Stimulated activated naive CD8-positive, alpha-beta T cell treated with anti-CD3 and anti-CD28 coated beads, Interleukin-15, Interleukin-2, amounts not matched to agents 100 ng/mL and 50 ng/mL, for 24 hours (primary cell): ENCODE measurements at regions not wholly inside any gene's neighbourhood (a gene's known extent, or its start where the extent isn't known, plus 50 kb on each side); places are given as distances from the start of the nearest gene placed in this dataset.
"Not testable (repeated sequence)": the region's sequence is repeated elsewhere in the genome, so short reads cannot be mapped to it uniquely, and the experiment has no call there.

ENCODE experiments used
- H3K27ac Mint-ChIP-seq: one replicate; pipeline ENCODE4 v1.8.0; 2021; ENCODE audit warnings: mild to moderate bottlenecking, mixed read lengths
- H3K27me3 Mint-ChIP-seq: one replicate; pipeline ENCODE4 v1.8.0; 2021; ENCODE audit warnings: mixed read lengths
- H3K36me3 Mint-ChIP-seq: one replicate; pipeline ENCODE4 v1.8.0; 2021; ENCODE audit warnings: low read depth, mixed read lengths
- H3K4me1 Mint-ChIP-seq: one replicate; pipeline ENCODE4 v1.8.0; 2021; ENCODE audit warnings: low read depth, mixed read lengths
- H3K4me3 Mint-ChIP-seq: one replicate; pipeline ENCODE4 v1.8.0; 2021; ENCODE audit warnings: mild to moderate bottlenecking, mixed read lengths
- H3K9me3 Mint-ChIP-seq: one replicate; pipeline ENCODE4 v1.8.0; 2021; ENCODE audit warnings: mixed read lengths

GRCh38 chr21:9811223-9812004 is 710.0 kb upstream of the TPTE start:
- H3K4me1 Mint-ChIP-seq, H3K36me3 Mint-ChIP-seq, H3K9me3 Mint-ChIP-seq, H3K27ac Mint-ChIP-seq, H3K27me3 Mint-ChIP-seq, H3K4me3 Mint-ChIP-seq: not testable (repeated sequence)

- H3K4me3 Mint-ChIP-seq, H3K4me1 Mint-ChIP-seq, H3K9me3 Mint-ChIP-seq, H3K36me3 Mint-ChIP-seq, H3K27me3 Mint-ChIP-seq, H3K27ac Mint-ChIP-seq: not testable (repeated sequence)
Observed at GRCh38 chr21:9812507-9812906, 708.9 kb upstream of the TPTE start.

GRCh38 chr21:9813894-9814814 is 707.2 kb upstream of the TPTE start:
- H3K36me3 Mint-ChIP-seq, H3K4me1 Mint-ChIP-seq, H3K27me3 Mint-ChIP-seq, H3K27ac Mint-ChIP-seq, H3K4me3 Mint-ChIP-seq, H3K9me3 Mint-ChIP-seq: not testable (repeated sequence)

- not testable (repeated sequence) for H3K36me3 Mint-ChIP-seq, H3K27ac Mint-ChIP-seq
Observed at GRCh38 chr21:9815181-9815789, 706.1 kb upstream of the TPTE start.

GRCh38 chr21:9816734-9817334 is 704.5 kb upstream of the TPTE start:
- not testable (repeated sequence) for H3K36me3 Mint-ChIP-seq, H3K27ac Mint-ChIP-seq, H3K9me3 Mint-ChIP-seq, H3K4me1 Mint-ChIP-seq, H3K27me3 Mint-ChIP-seq, H3K4me3 Mint-ChIP-seq

More at GRCh38 chr21:9815181-9815789, 706.1 kb upstream of the TPTE start:
- H3K4me3 Mint-ChIP-seq, H3K9me3 Mint-ChIP-seq, H3K27me3 Mint-ChIP-seq, H3K4me1 Mint-ChIP-seq: not testable (repeated sequence)

- not testable (repeated sequence) for H3K4me3 Mint-ChIP-seq, H3K4me1 Mint-ChIP-seq, H3K27me3 Mint-ChIP-seq, H3K27ac Mint-ChIP-seq, H3K9me3 Mint-ChIP-seq, H3K36me3 Mint-ChIP-seq
Observed at GRCh38 chr21:9817841-9818441, 703.4 kb upstream of the TPTE start.

- H3K36me3 Mint-ChIP-seq, H3K27ac Mint-ChIP-seq, H3K4me1 Mint-ChIP-seq, H3K4me3 Mint-ChIP-seq, H3K27me3 Mint-ChIP-seq, H3K9me3 Mint-ChIP-seq: not testable (repeated sequence)
Observed at GRCh38 chr21:9819549-9820192, 701.7 kb upstream of the TPTE start.

GRCh38 chr21:9820579-9820978 is 700.8 kb upstream of the TPTE start:
- H3K36me3 Mint-ChIP-seq, H3K9me3 Mint-ChIP-seq, H3K27ac Mint-ChIP-seq, H3K4me3 Mint-ChIP-seq, H3K4me1 Mint-ChIP-seq, H3K27me3 Mint-ChIP-seq: not testable (repeated sequence)

- H3K4me3 Mint-ChIP-seq, H3K9me3 Mint-ChIP-seq: not testable (repeated sequence)
Observed at GRCh38 chr21:9821472-9821871, 699.9 kb upstream of the TPTE start.

GRCh38 chr21:9822093-9822820 is 699.1 kb upstream of the TPTE start:
- H3K27me3 Mint-ChIP-seq, H3K36me3 Mint-ChIP-seq, H3K9me3 Mint-ChIP-seq, H3K27ac Mint-ChIP-seq, H3K4me3 Mint-ChIP-seq, H3K4me1 Mint-ChIP-seq: not testable (repeated sequence)

More at GRCh38 chr21:9821472-9821871, 699.9 kb upstream of the TPTE start:
- H3K27ac Mint-ChIP-seq, H3K4me1 Mint-ChIP-seq, H3K36me3 Mint-ChIP-seq, H3K27me3 Mint-ChIP-seq: not testable (repeated sequence)

GRCh38 chr21:9823197-9824157 is 697.9 kb upstream of the TPTE start:
- H3K27me3 Mint-ChIP-seq, H3K36me3 Mint-ChIP-seq, H3K4me1 Mint-ChIP-seq, H3K9me3 Mint-ChIP-seq, H3K27ac Mint-ChIP-seq, H3K4me3 Mint-ChIP-seq: not testable (repeated sequence)

GRCh38 chr21:9830801-9831200 is 690.6 kb upstream of the TPTE start:
- not testable (repeated sequence) for H3K27me3 Mint-ChIP-seq, H3K36me3 Mint-ChIP-seq, H3K9me3 Mint-ChIP-seq, H3K4me3 Mint-ChIP-seq, H3K27ac Mint-ChIP-seq, H3K4me1 Mint-ChIP-seq

GRCh38 chr21:9832751-9833150 is 688.6 kb upstream of the TPTE start:
- H3K36me3 Mint-ChIP-seq, H3K27ac Mint-ChIP-seq, H3K9me3 Mint-ChIP-seq, H3K4me3 Mint-ChIP-seq, H3K4me1 Mint-ChIP-seq, H3K27me3 Mint-ChIP-seq: not testable (repeated sequence)
